HG02981 (cell line): ENCODE measurements at regions not wholly inside any gene's neighbourhood (a gene's known extent, or its start where the extent isn't known, plus 50 kb on each side); places are given as distances from the start of the nearest gene placed in this dataset.
A peak's percentile ranks its signal among the peaks of the same experiment; 100 is the strongest.
"Not testable (repeated sequence)": the region's sequence is repeated elsewhere in the genome, so short reads cannot be mapped to it uniquely, and the experiment has no call there.

ENCODE experiments used
- ATAC-seq: cut with Tn5 transposase; IDR thresholded peaks from one replicate; pipeline ENCODE4 v1.9.1; 2021; ENCODE audit warnings: mild to moderate bottlenecking, moderate library complexity; ENCODE audit not compliant: unreplicated experiment

DNA sequence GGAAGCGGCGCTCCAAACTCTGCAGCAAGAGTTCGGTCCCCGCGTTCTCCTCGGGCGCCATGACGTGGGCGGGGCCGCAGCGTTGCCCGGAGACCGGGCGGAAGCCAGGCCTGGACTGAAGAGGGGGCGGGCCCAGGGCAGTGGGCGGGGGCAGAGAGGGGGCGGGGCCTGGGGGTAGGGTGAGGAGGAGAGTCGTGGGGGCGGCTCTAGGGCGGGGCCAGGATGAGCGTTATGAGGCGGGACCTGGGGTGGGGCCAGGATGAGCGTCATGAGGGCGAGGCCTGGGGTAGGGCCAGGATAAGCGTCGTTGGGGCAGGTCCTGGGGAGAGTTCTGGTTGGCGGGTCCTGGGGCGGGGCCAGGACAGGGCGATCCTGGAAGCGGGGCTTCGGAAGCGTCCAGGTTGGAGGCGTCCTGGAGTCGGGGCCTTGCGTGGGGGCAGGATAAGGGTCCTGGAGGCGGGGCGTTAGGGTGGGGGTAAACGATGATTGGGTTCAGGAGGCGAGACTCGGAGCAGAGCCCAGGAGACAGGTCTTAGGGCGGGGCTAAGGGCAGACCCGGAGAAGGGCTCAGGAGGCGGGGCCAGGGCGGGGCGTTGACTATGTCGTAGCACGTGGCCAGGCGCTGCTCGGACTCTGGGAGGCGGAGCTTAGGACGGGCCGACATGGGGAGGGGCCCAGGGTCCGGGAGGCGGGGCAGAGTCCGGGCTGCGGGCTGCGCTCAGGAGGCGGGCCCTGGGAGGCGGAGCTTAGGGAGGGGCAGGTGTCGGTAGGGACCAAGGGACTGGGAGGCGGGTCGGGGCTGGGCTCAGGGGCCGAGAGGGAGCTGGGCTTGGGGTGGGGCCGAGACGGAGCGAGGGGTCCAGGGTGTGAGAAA, 131.1 kb upstream of the ALDH3B2 start:
- peak; percentile 70 for ATAC-seq

DNA sequence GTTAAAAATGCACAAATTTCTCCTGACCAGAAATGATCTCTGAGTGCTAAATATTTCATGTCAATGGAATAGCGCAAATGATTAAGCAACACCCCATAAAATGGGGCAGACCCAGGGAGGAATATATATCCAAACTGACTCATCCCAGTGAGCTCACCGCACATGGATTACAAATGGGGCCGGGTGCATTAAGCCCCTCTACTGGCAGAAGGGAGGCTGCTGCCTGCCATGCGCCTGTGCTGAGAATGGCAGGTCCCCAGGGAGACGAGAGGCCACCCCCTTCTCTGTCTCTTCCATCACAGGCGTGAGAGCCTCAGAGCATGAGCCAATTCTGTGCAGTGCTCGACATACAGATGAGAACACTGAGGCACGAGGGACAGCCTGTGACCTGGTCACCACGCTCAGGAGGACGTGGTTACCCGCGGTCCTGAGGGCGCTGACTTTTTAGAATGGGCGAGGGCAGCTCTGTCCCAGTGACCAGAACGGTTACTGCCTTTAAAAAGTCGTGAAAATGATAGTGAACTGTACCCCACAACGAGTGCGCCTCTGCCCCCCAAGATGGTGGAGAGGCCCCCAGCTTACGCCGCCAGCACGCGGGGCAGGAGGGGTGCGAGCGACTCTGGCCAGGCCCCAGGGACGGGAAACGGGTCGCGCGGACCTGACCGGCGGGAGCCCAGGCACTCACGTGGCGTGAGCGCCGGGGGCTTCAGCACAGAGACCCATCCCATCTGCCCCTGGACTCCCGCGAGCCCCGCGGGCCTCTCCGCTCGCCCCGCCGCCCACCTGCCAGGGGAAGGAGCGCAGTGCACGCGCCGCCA, 130.2 kb upstream of the ALDH3B2 start:
- ATAC-seq, result peak; percentile 18

DNA sequence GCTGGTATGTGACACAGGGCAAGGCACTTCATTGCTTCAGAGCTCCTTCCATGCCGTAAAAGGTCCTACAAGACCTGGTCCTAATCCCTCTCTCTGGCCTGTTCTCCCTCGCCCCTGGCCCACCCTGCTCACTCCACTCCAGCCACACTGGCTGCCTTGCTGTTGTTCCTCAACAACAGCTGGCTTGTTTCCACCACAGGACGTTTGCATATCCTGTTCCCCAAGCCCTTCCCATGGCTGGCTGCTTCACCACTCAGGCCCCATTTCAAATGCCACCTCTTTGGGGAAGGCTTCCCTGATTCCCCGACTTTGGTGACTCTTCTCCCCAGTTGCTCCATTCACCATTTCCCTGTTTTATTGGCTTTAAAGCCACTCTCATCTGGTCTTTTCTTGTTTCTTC, 129.1 kb upstream of the ALDH3B2 start:
- not testable (repeated sequence) for ATAC-seq

DNA sequence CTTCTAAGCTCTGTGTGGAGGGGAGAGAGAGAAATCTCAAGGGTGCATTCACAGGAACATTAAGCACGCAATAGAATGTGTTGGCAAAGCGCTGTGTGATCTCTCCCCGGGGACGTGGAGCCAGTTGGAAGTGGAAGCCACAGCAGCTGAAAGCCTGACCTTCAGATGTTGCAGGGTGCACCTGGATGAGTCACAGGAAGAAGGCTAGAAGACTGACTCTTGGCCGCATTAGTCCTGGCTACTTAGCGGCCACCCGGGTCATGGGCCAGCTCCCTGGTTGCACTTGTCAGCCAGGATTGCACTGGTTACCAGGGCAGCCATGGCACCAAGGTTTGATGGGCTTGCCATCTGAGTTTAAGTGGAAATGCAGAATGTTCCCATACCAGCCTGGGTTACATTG, 128.6 kb upstream of the ALDH3B2 start:
- not testable (repeated sequence) for ATAC-seq

DNA sequence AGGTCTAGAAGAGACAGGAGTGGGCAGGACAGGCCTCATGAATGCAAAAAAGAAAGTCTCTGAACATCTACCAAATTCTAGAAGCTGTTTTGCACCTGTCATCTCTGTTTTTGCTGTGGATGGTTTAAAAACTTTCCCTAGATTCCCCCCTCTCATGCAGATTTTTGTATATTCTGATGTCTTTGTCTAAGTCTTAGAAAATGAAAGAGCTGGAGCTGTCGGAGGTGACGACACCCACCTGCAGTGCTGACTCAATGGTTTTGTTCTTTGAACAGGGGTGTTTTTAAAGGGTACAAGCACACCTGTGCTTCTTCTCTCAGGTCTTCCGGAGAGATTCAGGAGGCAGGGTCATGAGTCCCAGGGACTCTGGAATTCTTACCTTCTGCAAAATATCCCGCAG, 128.2 kb upstream of the ALDH3B2 start:
- not testable (repeated sequence) for ATAC-seq

DNA sequence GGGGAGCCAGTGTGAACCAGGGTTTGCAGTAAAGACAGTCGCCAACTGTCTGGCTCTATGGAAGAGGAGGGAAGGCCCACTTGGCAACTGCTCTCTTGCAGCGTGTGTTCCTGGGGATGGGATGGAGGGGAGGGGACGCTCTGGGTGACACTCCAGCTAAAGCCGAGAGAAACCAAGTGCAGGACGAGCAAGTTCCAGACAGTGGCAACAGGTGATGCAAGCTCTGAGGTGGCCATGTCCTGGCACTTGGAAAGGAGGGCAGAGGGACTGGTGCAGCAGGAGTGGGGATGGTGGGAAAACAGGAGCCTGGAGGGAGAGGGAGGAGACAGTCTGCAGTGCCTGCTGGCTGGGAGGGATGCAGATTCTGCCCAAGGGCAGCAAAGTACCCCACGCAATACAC, 127.0 kb upstream of the ALDH3B2 start:
- not testable (repeated sequence) for ATAC-seq

DNA sequence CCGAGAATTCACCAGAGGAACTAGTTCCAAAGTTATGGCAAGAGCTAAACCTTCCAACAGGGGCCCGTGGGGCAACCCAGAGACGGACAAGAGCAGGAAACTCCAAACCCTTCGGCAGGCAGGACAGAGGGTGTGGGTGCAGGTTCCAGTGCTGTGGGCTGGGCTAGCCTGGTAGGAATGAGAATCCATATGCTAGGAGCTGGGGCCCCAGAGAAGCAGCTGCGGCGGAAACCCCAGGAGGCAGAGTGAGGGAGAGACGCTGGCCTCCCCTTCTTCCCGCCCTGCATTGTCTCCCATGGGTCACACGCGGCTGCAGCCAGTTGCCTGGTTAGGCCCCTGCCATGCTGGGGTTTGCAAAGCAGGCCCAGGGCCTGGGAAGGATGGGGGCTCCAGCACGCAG, 126.2 kb upstream of the ALDH3B2 start:
- ATAC-seq, result not testable (repeated sequence)

DNA sequence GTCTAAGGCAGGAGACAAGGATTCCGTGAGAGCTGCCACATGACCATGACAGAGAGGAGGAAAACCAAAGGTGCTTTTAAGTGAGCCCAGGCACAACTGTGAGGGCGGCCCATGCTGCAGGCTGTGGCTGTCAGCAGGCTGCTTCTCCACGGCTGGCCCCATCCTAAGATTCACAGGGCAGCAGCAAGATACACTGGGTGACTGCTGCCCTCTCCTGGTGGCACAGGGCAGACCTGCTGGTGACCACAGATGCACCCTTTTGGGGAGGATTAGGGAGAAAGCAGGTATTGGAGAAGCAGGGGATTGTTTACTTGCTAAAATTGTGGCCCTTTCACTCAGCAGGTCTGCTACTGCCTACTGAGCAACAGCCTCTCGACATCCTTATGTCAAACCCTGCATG, 125.4 kb upstream of the ALDH3B2 start:
- not testable (repeated sequence) for ATAC-seq

DNA sequence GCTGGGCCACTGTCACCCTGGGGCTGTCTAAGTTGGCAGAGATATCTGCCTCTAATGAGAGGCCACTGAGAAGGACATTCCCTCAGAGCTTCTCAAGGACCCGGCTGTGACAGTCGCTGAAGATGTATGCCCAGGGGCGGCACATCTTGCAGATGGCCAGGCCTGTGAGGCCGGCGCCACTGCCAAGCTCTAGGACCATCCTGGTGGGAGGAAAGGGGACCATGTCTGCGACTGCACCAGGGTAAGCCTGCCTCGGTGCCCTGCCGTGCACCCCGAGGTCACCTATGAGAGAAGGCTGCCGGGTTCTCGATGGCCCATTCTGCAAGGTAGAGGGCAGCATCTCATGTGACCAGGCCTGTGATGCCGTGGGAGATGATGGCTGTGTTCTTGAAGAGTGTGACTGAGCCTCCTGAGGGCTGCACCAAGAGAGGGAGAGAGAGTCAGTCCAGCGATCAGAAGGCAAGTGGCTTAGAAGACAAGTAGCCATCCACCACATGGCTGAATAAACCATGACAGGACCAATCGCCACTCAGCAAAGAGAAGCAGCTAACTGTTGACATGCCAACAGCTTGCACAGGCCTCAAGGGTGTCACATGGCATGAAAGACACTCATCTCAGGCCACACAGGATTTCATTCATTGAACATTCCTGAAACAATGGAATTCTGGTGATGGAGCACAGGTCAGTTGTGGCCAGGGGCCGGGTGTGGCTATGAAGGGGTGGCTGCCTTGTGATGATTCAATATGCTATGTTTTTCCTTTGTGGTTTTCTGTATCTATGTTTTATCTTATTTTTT, 123.5 kb upstream of the ALDH3B2 start:
- not testable (repeated sequence) for ATAC-seq

DNA sequence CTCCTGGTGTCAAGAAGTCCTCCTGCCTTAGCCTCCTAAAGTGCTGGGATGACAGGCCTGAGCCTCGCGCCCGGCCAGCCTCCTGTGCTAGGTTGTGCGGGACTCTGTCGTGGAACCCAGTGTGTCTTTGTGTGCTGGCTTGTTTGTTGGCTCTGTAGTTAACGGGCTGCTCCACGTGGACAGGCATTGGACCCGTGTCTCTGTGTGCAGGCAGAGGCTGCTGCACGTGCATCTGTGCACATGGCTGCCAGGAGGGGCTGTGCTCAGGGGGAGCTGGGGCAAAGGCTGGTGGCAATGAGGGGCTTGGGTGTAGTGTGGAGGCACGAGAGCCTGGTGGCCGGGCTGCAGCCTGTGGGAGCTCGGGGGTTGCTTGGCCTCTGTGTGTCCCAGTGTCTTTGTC, 121.3 kb upstream of the ALDH3B2 start:
- ATAC-seq, result no peak

DNA sequence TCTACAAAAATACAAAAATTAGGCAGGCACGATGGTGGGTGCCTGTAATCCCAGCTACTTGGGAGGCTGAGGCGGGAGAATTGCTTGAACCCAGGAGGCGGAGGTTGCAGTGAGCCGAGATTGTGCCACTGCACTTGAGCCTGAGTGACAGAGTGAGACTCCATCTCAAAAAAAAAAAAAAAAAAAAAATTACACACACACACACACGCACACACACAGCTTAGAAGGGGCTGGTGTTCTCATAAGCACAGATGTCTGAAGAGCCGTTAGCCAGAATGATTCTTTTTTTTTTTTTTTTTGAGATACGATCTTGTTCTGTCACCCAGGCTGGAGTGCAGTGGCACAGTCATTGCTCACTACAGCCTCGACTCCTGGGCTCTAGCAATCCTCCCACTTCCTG, 119.3 kb upstream of the ALDH3B2 start:
- ATAC-seq, result not testable (repeated sequence)

DNA sequence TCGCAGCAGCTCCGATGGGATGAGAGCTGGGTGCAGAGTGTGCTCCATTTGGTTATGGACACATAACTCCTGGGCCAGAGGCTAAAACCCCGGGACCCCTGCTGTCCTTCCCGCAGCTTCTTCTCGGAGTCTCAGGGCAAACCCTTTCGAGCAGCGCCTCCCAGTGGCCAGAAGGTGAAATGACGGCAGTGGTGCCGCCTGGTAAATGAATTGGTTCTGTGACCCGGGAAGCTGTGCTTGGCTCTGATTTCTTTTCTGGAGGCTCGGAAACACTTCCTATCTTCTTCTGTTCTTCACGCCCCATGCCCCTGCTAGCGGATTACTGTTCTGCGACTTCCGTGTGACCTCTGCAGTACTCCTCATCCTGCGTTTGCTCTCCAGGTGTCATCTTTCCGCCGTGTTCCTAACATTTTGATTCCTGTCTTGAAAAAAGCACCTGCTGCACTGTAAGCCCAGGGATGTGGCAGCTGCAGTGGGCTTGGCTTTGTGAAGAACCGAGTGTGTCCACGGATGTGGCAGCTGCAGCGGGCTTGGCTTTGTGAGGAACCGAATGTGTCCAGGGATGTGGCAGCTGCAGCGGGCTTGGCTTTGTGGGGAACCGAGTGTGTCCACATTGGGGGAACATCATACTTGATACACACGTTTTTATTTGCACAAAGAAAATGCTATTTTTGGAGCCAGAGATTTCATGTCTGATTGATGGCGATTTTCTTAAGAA, 118.0 kb upstream of the ALDH3B2 start:
- ATAC-seq, result not testable (repeated sequence)

DNA sequence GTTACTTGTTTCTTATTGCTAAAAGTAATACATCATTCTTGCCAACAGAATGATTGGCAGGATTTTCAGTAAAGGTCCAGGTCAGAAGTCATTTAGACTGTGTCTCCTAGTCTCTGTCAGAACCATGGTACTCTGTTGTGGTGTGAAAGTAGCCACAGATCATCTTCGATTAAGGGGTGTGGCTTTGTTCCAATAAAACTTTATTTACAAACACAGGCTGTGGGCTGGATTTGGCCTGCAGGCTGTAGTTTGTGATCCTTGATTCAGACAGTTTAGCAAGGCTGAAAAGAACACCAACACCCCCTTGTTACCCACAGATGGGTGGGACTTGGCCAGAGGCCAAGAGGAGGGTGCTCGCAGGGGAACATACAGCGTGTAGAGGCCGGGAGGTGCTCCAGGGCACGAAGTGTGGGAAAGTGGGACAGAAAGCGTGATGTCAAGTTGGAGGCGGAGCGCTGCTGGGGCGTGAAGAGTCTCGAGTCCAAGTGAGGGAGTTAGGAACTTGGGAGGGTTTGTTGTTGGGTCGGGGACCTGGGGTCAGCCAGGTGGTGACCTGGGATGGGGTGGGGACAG, 117.3 kb upstream of the ALDH3B2 start:
- ATAC-seq, result not testable (repeated sequence)

DNA sequence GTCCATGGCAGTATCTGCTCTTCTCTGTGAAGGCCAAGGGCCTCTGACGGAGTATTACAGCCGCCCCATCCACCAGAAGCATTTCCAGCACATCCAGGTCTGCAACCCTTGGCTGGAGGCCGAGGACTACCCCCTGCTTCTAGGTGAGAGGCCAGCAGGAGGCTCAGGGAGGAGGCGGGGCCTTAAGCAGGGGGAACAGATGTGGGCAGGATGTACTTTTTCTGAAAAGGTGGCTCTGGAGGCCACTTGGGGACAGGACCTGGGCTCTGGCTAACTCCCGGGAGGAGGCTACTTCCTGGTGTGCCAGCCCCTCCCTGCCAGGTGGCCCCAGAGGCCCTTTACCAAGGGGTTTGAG, 113.9 kb upstream of the ALDH3B2 start:
- ATAC-seq, result not testable (repeated sequence)

DNA sequence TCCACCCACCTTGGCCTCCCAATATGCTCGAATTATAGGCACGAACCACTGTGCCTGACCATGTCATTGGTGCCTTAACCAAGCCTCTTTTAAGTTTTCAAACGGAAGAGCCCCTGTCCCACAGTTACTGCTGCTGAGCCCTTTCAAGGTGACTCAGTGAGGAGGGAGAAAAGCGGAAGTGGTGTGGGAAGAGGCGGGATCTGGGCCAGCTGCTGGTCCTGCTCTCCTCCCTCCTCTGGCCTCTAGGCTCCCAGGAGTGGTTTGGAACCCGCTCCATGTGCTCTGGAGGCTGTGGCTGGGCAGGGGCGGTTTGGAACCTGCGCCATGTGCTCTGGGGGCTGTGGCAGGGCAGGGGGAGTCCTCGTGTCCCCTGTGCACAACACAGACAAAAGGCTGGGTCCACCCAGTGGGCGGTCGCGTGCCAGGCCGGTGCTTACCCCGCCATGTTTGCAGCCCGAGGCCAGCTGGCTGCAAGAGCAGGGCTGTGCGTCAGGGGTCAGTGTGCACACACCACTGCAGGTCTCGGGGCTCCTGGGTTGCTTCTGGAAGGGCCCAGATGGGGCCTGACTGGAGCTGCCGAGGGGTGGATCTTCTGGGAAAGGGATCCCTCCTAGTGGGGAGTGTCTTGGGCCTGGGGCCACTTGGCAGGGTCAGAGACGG, 113.4 kb upstream of the ALDH3B2 start:
- ATAC-seq, result not testable (repeated sequence)

DNA sequence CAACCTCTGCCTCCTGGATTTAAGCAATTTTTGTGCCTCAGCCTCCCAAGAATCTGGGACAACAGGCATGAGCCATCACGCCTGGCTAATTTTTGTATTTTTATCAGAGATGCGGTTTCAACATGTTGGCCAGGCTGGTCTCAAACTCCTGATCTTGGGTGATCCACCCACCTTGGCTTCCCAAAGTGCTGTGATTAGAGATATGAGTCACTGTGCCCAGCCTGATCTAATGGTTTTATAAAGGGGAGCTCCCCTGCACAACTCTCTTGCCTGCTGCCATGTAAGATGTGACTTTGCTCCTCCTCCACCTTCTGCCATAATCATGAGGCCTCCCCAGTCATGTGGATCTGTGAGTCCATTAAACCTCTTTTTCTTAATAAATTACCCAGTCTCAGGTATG, 107.5 kb upstream of the ALDH3B2 start:
- not testable (repeated sequence) for ATAC-seq

DNA sequence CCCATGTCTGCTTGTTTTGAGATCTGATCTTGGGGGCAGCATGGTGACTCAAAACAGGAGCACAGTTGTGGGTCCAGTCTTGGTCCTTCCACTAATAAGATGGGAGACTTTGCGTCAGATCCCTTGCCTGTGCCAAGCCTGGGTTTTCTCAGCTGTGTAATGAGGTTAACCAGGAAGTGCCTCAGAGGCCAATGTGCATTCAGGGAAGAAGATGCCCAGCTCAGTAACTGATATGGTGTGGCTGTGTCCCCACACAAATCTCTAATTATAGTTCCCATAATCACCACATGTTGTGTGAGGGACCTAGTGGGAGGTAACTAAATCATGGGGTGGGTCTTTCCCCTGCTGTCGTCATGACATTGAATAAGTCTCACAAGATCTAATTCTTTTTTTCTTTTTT, 107.1 kb upstream of the ALDH3B2 start:
- not testable (repeated sequence) for ATAC-seq

DNA sequence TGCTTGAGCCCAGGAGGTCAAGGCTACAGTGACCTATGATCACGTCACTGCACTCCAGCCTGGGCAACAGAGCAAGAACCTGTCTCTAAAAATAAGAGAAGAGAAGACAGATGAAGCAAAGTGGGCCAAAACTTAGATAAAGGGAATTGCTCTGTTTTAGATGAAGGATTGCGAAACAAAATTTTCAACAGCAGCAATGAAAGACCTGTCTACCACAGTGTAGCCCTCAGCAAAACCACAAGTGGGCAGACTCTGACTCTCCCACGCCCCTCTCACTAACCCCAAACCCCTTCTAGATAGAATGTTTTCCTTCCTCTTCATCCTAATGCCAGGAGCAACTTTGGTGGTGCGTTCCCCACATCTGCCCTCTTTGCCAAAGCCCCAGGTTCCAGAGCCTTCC, 105.6 kb upstream of the ALDH3B2 start:
- ATAC-seq, result no peak

DNA sequence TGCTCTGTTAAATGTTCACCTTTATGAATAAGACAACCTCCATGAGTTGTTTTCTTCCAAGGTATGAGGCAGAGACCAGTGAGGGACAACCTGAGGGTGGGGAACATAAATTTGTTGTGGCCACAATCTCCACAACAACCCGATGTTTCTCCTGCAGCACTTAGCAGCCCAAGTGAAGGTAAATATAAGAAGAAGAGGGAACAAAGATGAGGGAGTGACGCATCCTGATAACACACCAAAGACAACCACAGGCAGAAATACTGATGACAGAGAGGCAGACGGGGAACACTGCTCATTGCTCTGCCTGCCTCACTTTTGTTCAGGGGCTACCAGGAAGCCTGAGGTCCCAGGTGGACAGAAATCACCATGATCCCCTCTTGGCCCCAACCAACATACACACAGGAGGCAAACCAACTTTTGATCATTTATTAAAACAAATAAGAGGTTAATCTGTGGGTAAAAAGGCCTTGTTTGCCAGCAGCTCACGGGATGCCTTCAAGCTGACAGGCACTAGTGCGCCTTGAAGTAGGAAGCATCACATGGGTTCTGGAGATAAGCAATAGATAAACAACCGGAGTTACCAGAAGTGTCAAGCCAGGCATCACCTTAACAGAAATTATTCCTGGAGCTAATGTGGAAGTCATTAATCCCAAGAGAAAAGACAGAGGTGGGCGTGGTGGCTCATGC, 104.9 kb upstream of the ALDH3B2 start:
- not testable (repeated sequence) for ATAC-seq
